ENCODE measurements at regions not wholly inside any gene's neighbourhood (a gene's known extent, or its start where the extent isn't known, plus 50 kb on each side); places are given as distances from the start of the nearest gene placed in this dataset.

GRCh38 chr2:41947701-41948396 lies 100.0 kb upstream of the PKDCC start:
- no peak for DNase-seq

- DNase-seq = no peak
These were observed 99.4 kb upstream of the PKDCC start for GRCh38 chr2:41948397-41948763.

- DNase-seq = no peak
These were observed 98.5 kb upstream of the PKDCC start for GRCh38 chr2:41949091-41949882.

- DNase-seq = no peak
These were observed 97.7 kb upstream of the PKDCC start for GRCh38 chr2:41949883-41950665.

GRCh38 chr2:41950666-41950960 lies 97.2 kb upstream of the PKDCC start:
- no peak for DNase-seq

- DNase-seq = no peak
These were observed 93.2 kb upstream of the PKDCC start for GRCh38 chr2:41954304-41955291.

- DNase-seq = no peak
These were observed 92.3 kb upstream of the PKDCC start for GRCh38 chr2:41955316-41956043.

GRCh38 chr2:41957431-41957830 lies 90.4 kb upstream of the PKDCC start:
- DNase-seq = no peak

- DNase-seq = no peak
These were observed 89.6 kb upstream of the PKDCC start for GRCh38 chr2:41958251-41958650.

- DNase-seq = no peak
These were observed 89.0 kb upstream of the PKDCC start for GRCh38 chr2:41958775-41959174.

- no peak for DNase-seq
These were observed 88.1 kb upstream of the PKDCC start for GRCh38 chr2:41959760-41960159.

- DNase-seq = peak; percentile 24
These were observed 84.7 kb upstream of the PKDCC start for GRCh38 chr2:41962922-41963622.

GRCh38 chr2:41963661-41964525 lies 83.9 kb upstream of the PKDCC start:
- DNase-seq = no peak

GRCh38 chr2:41965173-41965908 lies 82.5 kb upstream of the PKDCC start:
- DNase-seq = no peak

- DNase-seq = no peak
These were observed 81.9 kb upstream of the PKDCC start for GRCh38 chr2:41965909-41966295.

- no peak for DNase-seq
These were observed 81.4 kb upstream of the PKDCC start for GRCh38 chr2:41966431-41966893.

GRCh38 chr2:41966920-41967319 lies 80.9 kb upstream of the PKDCC start:
- DNase-seq = no peak

- no peak for DNase-seq
These were observed 80.2 kb upstream of the PKDCC start for GRCh38 chr2:41967476-41968181.

GRCh38 chr2:41968182-41968578 lies 79.6 kb upstream of the PKDCC start:
- no peak for DNase-seq
